ENCODE measurements at regions not wholly inside any gene's neighbourhood (a gene's known extent, or its start where the extent isn't known, plus 50 kb on each side); places are given as distances from the start of the nearest gene placed in this dataset.
"Not testable (repeated sequence)": the region's sequence is repeated elsewhere in the genome, so short reads cannot be mapped to it uniquely, and the experiment has no call there.

DNA sequence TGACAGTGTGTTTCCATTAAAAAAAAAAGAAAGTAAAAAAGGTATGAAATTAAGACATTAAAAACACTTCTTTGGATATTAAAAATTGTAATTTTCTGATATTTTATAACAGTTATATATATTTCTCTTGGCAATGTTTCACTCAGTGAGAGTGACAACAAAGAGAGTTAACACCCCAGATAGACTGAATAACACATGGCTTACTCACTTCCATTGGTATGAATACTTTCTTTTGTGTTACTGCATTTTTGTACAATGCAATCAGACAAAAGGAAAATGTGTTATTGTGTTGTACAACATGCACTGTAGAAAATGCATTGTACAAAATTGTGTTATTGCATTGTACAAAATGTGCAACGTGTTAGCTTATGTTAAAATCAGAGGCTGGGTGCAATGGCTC, 676.6 kb upstream of the AMELY start:
- not testable (repeated sequence) for DNase-seq

DNA sequence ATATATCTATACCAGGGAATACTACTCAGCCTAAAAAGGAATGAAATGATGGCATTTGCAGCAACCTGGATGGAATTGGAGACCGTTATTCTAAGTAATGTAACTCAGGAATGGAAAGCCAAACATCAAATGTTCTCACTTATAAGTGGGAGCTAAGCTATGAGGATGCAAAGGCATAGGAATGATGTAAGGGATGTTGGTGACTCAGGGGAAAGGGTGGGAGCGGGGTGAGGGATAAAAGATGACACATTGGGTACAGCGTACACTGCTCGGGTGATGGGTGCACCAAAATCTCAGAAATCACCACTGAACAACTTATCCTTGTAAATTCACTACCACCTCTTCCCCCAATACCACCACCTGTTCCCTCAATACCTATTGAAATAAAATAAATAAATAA, 651.0 kb upstream of the AMELY start:
- DNase-seq, result no peak

DNA sequence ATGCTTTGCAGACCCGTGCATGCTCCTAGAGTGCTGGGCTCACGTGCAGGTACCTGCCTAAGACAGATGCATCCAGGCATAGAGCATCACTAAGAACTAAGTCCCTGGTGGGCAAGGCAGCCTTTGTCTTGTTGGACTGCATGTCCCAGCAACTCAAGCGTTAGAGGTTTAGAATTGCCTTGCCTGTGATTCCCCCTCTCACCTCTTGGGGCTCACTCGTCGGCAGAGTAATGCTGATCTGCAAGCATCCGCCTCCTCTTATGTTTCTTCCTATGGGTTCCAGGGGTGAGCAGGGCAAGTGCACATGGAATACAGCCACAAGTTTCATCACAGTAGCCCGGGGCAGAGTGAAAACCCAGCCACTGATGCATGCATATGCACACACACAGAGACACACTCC, 646.1 kb upstream of the AMELY start:
- DNase-seq, result no peak

DNA sequence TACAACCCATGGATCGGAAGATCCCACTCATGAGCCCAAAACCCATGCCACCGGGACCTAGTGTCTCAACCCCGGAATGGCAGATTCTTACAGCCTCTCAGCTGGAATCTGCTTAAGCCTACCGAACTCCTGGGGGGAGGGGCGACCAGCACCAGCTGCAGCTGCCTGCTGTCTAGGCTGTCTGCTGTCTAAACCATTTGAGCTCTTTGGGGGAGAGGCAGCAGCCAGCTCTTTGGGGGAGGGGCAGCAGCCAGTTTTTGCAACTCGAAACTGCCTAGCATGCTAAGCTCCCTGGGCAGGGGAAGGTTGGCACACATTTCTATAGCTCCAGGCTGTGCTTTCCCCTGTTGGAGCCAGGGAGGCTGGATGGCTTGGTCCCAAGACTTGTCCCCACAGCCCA, 643.5 kb upstream of the AMELY start:
- DNase-seq, result no peak

DNA sequence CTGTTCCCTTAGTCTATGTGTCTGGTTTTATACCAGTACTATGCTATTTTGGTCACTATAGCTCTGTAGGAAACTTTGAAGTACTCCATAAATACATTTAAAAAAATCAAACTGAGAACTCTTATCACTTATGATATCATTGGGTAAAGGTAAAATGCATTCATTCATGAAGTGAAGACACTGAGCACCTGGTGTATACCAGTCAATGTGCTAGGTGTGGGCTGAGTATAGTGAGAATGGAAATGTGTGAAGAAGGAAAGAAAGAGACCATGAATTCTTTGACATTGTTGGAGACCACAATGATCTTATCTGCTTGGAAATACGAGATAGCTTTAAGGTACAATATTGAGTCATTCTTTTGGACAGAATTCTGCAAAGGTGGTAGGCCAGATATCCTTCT, 633.5 kb upstream of the AMELY start:
- no peak for DNase-seq

DNA sequence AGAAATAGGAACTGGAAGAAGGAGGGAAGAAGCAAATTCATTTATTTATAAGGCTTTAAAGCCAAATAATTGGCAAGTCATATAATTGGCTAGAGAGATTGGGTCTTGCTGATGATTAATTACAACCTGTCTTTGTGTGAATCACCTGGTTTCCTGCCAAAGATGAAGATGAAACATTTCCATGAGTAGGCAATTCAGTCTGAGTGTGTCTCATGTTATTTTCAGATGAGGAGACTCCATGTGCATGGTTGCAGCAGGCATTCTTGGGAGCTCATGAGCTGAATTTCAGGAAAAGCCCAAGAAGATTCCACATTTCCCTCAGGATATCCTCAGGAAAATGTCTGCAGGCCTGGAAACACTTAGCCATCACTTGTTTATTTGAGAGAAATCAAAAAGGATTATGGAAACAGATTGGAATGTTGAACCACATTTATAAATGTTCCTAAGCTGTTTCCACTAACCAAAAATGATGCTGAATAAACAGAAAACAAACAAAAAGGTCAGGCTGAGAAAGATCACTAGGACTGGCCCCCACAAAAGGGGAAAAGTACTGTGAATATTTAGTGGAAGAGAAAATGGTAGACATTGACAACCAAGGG, 632.7 kb upstream of the AMELY start:
- no peak for DNase-seq

DNA sequence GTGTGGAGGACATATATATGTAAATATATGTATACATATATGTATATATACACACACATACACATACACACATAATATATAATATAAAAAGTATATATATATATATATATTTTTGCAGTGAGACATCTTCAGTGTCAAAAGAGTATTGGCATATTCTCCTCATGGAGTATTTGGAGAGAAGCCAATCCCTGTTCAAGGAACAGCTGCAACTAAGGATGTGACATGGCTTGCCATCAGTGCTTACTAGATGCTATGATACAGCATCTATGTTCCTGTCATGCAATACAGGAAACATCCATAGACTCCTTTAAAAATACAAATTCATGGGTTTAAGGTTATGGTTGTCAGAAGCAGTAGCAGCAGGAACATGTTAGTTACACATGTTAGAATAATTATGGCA, 632.0 kb upstream of the AMELY start:
- DNase-seq, result no peak

DNA sequence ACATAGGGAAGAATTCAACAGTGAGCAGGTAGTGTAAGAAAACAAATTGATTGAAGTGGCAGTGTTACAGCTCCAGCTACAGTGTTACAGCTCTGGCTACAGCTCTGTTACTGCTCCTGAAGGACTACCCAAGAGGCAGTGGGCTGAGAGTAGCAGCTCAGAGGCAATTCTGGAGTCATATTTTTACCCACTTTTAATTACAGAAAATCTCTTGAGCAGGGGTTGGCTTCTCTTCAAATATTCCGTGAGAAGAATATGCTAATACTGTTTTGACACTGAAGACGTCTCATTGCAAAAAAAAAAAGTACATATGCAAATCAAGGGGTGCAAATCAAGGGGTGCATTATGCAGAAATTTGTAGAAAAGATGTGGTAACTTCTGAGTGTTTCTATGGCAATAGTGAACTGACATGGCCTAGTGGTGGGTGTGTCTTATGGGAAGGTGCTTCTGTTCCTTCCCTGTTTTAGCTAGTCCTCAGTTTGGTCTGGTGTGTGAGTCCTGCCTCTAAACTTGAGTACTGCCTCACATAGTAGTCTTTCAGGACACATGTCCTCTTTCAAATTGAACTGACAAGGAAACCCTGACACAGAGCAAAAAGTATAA, 630.8 kb upstream of the AMELY start:
- DNase-seq, result no peak

DNA sequence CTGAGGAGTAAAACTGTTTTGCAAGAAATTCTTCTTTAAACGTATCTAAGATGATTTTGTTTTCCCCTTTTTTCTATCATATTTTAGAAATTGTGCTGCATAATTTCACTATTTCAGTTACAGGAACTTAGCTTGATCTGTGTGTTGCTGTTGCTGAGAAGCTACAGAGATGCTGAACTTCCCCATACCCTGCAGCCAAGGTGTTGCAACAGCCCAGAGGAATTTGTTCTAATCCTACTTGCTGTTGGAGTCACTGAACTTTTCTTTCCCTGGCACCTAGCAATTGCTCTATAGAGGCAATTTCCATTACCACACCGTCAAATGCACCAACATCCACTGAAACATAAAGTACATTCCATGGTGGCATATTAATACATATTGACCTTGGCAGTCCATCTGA, 617.8 kb upstream of the AMELY start:
- DNase-seq, result no peak

DNA sequence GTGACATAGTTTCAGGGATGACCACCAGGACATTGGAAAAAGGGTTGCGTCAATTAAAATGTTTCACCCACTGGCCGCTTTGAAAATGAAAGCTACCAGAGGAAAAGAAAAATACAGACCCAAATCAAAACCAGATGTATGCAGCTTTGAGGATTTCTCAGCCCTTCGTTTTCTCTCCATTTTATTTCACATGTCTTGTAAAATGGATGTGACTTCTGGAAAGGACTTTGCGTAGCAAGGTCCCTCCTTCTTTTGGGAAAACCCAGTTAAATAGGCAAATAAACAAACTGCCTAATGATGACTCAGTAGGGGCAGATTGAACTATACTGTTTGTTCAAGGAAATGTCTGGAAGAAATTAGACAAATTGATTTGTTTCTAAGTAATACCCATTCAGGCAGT, 616.0 kb upstream of the AMELY start:
- DNase-seq, result not testable (repeated sequence)

DNA sequence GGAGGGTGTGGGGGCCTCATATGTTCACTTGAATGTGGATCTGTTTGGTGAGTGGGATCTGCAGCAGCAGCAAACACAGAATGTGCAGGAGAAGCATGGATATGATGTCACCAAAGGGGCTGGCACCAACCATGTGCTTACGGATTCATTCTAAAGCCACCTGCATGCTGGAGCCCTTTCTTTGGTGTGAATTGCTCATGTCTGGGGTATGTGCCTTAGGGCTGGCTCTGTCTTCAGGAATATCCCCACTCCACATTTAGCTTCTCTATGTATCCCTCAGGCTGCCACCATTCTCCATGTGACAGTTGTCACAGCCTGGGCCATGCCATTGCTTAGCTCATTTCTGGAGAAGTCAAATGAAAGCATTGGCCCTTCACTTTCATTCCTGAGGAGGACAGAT, 606.8 kb upstream of the AMELY start:
- DNase-seq, result no peak

DNA sequence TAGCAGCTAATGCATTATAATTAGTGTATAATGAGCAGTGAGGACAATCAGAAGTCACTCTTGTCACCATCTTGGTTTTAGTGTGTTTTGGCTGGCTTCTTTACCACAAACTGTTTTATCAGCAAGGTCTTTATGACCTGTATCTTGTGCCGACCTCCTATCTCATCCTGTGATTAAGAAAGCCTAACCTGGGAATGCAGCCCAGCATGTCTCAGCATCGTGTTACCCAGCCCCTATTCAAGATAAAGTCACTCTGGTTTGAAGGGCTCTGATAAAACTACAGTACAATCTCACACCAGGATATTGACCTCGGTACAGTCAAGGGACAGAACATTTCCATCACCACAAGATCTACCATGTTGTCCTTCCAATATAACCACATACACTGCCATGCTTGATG, 604.7 kb upstream of the AMELY start:
- DNase-seq, result no peak

DNA sequence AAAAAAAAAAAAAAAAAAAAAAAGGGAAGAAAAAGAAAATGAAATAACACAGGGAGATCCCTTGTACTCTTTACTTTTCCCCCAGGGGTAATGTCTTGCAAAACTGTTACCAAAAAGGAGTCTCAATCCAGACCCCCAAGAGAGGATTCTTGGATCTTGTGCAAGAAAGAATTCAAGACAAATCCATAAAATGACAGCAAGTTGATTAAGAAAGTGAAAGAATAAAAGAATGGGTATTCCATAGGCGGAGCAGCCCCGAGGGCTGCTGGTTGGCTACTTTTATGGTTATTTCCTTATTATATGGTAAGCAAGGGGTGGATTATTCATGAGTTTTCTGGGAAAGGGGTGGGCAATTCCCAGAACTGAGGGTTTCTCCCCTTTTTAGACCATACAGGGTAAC, 604.3 kb upstream of the AMELY start:
- DNase-seq, result no peak

DNA sequence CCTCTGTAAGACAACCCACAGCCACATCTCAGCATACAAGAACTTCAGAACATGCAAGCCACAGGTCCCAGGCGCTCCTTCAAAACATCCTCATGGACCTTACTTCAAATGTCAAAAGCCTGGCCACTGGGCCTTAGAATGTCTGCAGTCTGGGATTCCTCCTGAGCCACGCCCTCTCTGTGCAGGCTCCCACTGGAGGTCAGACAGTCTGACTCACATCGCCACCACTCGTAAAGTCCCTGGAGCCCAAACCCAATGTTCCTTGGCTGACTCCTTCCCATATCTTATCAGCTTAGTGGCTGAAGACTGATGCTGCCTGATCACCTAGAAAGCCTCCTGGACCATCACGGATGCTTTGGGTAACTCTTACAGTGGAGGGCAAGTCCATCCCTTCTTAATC, 591.3 kb upstream of the AMELY start:
- DNase-seq, result no peak

DNA sequence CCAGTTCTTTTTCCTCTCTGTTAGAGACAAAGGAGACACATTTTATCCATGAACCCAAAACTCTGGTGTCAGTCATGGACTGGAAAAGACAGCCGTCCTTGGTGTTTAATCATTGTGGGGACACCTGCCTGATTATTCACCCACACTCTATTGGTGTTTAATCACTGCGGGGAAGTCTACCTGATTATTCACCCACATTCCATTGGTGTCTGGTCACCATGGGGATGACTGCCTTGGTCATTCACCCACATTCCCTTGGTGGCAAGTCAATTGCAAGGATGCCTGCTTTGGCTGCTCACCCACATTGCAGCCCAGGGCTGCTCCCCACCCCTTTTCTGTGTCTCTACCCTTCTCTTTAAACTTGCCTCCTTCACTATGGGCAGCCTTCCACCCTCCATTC, 589.7 kb upstream of the AMELY start:
- no peak for DNase-seq

DNA sequence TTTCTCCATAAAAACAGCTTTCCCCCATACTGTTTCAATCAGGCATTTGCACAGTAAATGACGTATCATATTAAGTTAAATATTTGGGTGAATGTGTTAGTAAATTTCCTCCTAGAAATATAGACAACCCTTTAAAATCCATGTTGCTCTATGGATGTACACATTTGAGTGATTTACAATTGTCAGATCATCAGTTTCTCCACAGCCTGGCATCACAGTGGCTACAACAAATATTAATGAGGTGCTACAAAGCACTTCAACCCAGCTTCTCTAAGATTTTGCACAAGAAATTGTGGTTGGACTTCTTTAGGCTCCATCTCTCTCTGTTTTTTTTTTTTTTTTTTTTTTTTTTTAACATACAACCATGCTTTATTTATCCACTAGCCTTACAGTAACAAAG, 584.4 kb upstream of the AMELY start:
- DNase-seq, result no peak

DNA sequence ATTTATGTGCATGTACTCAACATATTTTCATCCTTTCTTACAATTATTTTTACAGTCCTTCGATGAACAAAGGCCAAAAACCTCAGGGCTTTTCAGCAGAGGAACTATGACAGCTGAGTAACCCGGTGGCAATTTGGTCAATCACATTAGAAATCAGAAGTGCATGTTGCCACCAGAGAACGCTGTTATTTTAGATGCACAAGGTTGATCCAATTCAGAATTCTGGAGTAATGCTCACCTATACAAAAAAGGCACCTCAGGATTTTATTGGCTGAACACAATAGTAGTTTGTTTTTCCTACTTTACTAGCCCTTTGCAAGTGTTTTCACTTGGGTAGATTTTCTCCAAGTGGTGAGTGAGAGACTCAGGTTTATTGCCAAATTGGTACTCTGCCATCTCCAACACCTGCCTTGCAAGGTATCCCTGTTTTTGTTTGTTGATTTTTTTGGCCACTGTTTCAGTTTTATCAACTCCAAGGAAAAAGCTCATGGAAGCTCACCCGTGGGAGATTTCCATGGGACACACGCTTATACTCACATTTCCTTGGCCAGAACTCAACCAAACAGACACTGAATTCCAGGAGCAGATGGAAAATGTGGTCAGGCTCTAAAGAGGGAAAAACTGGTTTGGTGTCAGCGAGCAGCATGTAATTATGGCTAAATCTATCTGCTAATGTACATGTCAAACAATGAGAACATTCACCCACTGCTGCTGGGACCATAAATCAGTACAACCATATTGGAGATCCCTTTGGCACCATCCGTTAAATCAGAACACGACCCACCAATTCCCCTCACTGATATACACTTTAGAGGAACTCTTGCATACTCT, 573.1 kb upstream of the AMELY start:
- DNase-seq, result not testable (repeated sequence)

DNA sequence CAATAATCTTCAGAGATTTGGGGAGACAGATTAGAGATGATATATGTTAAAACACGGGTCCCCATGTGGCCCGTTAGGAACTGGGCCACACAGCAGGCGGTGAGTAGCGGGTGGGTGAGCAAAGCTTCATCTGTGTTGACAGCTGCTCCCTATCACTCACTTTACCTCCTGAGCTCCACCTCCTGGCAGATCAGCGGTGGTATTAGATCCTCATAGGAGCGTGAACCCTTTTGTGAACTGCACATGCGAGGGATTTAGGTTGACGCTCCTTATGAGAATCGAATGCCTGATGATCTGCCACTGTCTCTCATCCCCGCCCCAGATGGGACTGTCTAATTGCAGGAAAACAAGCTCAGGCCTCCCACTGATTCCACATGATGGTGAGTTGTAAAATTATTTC, 560.4 kb upstream of the AMELY start:
- DNase-seq, result no peak

DNA sequence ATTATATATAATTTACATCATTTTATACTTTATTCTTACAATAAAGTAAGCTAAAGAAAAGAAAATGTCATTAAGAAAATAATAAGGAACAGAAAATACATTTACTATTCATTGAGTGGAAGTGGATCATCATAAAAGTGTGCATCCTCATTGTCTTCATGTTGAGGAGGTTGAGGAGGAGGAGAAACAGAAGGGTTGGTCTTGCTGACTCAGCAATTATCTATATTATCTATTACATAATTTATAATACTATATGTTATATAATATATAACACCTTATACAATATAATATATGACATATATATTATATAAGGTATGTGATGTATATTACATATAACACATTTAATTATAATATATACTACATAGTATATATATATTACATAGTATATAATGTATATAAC, 558.5 kb upstream of the AMELY start:
- DNase-seq, result no peak

DNA sequence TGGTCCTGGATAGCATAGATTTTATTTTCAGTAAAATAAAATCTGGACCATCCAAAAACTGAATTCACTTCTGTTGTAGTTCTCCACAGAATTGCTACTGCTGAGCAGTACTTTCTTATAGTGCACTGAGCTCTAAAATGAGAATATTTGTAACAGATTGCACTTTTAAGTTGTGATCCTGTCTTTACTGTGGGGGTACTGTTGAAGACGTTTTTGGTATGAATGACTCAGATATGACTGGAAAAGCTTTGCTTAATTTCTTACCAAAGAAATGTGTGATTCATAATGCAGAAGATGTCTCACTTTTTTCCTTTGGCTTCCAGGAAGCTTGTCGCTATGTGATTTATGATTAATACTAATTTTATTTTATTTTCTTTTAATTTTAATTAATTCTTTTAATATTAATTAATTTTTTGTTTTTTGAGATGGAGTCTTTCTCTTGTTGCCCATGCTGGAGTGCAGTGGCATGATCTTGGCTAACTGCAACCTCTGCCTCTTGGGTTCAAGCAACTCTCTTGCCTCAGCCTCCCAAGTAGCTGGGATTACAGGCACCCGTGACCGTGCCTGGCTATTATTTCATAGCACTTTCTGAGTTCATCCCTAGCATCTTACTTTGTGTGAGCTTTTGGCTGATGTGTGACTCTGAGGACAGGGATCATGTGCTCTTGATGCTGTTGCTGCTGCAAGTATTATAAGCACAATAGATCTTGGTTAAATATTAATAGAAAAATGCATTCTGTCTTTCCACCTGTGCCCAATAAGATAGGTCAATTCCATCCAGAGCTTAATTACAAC, 557.6 kb upstream of the AMELY start:
- DNase-seq, result no peak

DNA sequence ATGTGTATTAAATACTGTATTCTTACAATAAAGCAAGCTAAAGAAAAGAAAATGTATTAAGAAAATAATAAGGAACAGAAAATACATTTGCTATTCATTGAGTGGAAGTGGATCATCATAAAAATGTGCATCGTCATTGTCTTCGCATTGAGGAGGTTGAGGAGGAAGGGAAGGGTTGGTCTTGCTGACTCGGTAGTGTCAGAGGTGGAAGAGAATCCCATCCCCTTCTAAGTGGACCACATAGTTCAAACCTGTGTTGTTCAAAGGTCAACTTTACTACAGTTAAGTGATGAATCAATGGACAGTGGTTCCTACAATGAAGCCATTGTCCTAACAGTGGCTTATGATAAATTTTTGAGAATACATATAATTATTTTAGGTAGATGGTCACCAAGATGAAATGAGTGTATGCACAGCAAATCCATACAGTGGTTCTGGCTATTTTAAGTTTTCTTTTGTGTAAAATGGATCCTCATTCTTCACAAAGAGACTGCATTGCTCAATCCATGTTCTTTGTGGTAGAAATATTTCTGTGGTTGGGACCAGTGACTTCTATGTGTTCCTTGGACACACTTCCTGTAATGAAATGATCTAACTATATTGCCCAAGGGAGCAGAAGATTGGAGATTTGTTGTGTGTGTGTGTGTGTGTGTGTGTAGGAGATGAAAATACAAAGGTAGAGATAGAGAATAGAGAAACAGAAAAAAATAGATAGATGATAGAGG, 556.4 kb upstream of the AMELY start:
- no peak for DNase-seq

DNA sequence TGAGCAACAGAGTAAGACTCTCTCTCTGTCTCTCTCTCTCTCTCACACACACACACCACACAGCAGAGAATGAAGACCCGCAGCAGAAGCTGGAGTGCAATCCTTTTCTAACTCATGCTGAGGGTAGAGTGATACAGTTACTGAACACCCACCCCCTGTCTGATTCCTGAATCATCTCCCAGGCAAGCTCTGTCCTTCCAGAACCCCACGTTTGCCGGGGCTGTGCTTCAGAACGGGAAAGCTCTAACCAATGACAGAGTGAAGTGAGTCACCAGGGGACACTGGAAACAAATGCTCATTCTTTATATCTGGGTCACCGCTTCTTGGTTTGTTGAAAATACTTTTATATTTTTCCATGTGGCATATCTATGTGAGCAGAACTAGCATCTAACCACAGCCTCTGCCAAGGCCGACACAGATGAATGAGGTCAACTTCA, 553.7 kb upstream of the AMELY start:
- peak; percentile 62 for DNase-seq

DNA sequence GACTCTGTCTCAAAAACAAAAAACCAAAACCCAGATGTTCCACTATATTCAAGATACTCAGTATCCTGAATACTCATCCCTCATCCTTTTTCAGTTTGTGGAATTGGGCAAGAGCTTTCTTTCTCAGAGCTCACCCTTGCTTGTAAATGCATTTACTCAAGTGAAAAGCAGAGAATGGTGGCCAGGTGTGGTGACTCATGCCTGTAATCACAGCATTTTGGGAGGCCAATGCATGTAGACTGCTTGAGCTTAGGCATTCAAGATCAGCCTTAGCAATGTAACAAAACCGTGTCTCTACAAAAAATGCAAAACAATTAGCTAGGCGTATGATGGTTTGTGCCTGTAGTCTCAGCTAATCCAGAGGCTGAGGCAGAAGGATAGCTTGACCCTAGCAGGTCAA, 553.2 kb upstream of the AMELY start:
- DNase-seq, result no peak
